GM21737 (cell line): ENCODE measurements at regions not wholly inside any gene's neighbourhood (a gene's known extent, or its start where the extent isn't known, plus 50 kb on each side); places are given as distances from the start of the nearest gene placed in this dataset.

ENCODE experiments used
- ATAC-seq: cut with Tn5 transposase; IDR thresholded peaks from one replicate; pipeline ENCODE4 v1.9.1; 2021; ENCODE audit warnings: mild to moderate bottlenecking, moderate library complexity; ENCODE audit not compliant: unreplicated experiment

- ATAC-seq, result no peak
Observed at GRCh38 chr20:60808003-60808672, 443.9 kb upstream of the CDH4 start.

- ATAC-seq, result no peak
Observed at GRCh38 chr20:60808701-60809100, 443.4 kb upstream of the CDH4 start.

GRCh38 chr20:60810561-60810960, 441.5 kb upstream of the CDH4 start:
- no peak for ATAC-seq

- no peak for ATAC-seq
Observed at GRCh38 chr20:60812561-60812960, 439.5 kb upstream of the CDH4 start.

GRCh38 chr20:60813066-60813465, 439.0 kb upstream of the CDH4 start:
- no peak for ATAC-seq

GRCh38 chr20:60815656-60816055, 436.4 kb upstream of the CDH4 start:
- ATAC-seq, result no peak

- no peak for ATAC-seq
Observed at GRCh38 chr20:60816901-60817300, 435.2 kb upstream of the CDH4 start.

GRCh38 chr20:60817891-60818290, 434.2 kb upstream of the CDH4 start:
- no peak for ATAC-seq

GRCh38 chr20:60819511-60819910, 432.6 kb upstream of the CDH4 start:
- ATAC-seq, result no peak

GRCh38 chr20:60820149-60820548, 431.9 kb upstream of the CDH4 start:
- ATAC-seq, result no peak

- ATAC-seq, result no peak
Observed at GRCh38 chr20:60820918-60821317, 431.1 kb upstream of the CDH4 start.

GRCh38 chr20:60822699-60823607, 429.1 kb upstream of the CDH4 start:
- ATAC-seq, result no peak

- ATAC-seq, result no peak
Observed at GRCh38 chr20:60835876-60836275, 416.2 kb upstream of the CDH4 start.

- no peak for ATAC-seq
Observed at GRCh38 chr20:60837173-60837770, 414.8 kb upstream of the CDH4 start.

GRCh38 chr20:60838297-60838696, 413.8 kb upstream of the CDH4 start:
- ATAC-seq, result no peak

- no peak for ATAC-seq
Observed at GRCh38 chr20:60840971-60841370, 411.1 kb upstream of the CDH4 start.

GRCh38 chr20:60845146-60845545, 406.9 kb upstream of the CDH4 start:
- no peak for ATAC-seq

- ATAC-seq, result no peak
Observed at GRCh38 chr20:60851826-60852704, 400.0 kb upstream of the CDH4 start.

- ATAC-seq, result no peak
Observed at GRCh38 chr20:60857708-60858107, 394.4 kb upstream of the CDH4 start.

- no peak for ATAC-seq
Observed at GRCh38 chr20:60862601-60863000, 389.5 kb upstream of the CDH4 start.

GRCh38 chr20:60863548-60863947, 388.5 kb upstream of the CDH4 start:
- ATAC-seq, result no peak
